ENCODE measurements at regions not wholly inside any gene's neighbourhood (a gene's known extent, or its start where the extent isn't known, plus 50 kb on each side); places are given as distances from the start of the nearest gene placed in this dataset.

DNA sequence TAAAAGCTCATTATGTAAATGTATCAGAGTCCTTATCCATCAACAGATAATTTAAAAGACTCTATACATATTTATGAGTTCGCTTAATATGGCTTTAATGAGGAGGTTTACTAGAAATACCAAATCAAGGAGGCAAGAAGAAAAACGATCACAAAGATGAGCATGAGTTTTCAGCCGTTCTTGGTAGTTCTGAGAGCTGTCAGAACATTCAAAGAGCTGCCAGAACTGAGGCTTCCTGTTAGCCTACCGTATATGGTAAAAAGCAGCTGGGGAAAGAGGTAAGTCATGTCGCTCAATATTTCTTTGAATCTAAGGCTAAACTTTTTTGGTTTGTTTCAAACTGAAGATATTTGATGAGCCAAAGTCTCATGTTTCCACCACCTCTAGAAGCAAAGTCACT is 115.3 kb upstream of the PLXNC1 start:
- ATAC-seq (no peak), FAIRE-seq (no peak), DNase-seq (ENCODE audit: low read depth, low spot score) (no peak)
- Histone ChIP-seq H3K9ac (ENCODE audit: control insufficient read depth, insufficient read depth, low read length) (no peak overlapping the region), H3K79me2 (ENCODE audit: control insufficient read depth, insufficient read depth, low read length) (no peaks in the 10 kb centered on the region), H4K20me1 (ENCODE audit: control insufficient read depth, insufficient read depth) (no peaks in the 10 kb centered on the region), H3K4me2 (ENCODE audit: control insufficient read depth, insufficient read depth) (no peak overlapping the region), H3K27me3 (replicated peaks in 1 of 2; ENCODE audit: control insufficient read depth in 2 of 2, insufficient read depth in 2 of 2, low read length in 1 of 2) (no peaks in the 10 kb centered on the region; a peak in 1 of 4 replicates), H3K4me1 (ENCODE audit: control insufficient read depth, insufficient read depth, low read length) (no peaks in the 10 kb centered on the region), H3K9me3 (replicated peaks; ENCODE audit: control insufficient read depth, insufficient read depth, low read length) (no peaks in the 10 kb centered on the region), H2AFZ (ENCODE audit: control insufficient read depth, low read depth, low read length) (no peak overlapping the region), H3K36me3 (ENCODE audit: control insufficient read depth in 2 of 2, insufficient read depth in 2 of 2, low read length in 1 of 2) (no peaks in the 10 kb centered on the region), H3K27ac (ENCODE audit: control insufficient read depth, insufficient read depth) (no peak overlapping the region), H3K4me3 (no peak overlapping the region)
- in situ Hi-C loops (cut with MboI) (no loop called here), intact Hi-C loops (cut with micrococcal nuclease; ENCODE audit: unreplicated experiment) (no loop called here)
- SMC1A ChIA-PET (ENCODE audit: uncharacterized antibody, unreplicated experiment): interaction anchor here (0.7 to 1.0 kb wide), 2 partner anchors 32 to 90 kb away, joined by 3 read pairs; no protein-coding TSS in a partner anchor
- POLR2A ChIA-PET: interaction anchor here (0.6 kb wide), 1 partner anchor 1147 kb away, joined by 3 read pairs; no protein-coding TSS in a partner anchor
- BruUV-seq (replicated peaks): no TSS peak
- RAD21 ChIA-PET (ENCODE audit: unreplicated experiment): no interaction called here
- 8% methylated on average over 5 of the region's 5 CpGs for WGBS (ENCODE audit: insufficient coverage, insufficient replicate concordance, low lambda C conversion rate, missing lambda C conversion rate)
- CTCF ChIA-PET: no interaction called here
- TF ChIP-seq STAT1 (conservative IDR thresholded peaks at IDR 0.05): no peak
- no peak for TF ChIP-seq NFYB (IDR thresholded peaks at IDR 0.05; ENCODE audit: insufficient read depth, low read depth, low read length)
- TF ChIP-seq, protein P1, sequence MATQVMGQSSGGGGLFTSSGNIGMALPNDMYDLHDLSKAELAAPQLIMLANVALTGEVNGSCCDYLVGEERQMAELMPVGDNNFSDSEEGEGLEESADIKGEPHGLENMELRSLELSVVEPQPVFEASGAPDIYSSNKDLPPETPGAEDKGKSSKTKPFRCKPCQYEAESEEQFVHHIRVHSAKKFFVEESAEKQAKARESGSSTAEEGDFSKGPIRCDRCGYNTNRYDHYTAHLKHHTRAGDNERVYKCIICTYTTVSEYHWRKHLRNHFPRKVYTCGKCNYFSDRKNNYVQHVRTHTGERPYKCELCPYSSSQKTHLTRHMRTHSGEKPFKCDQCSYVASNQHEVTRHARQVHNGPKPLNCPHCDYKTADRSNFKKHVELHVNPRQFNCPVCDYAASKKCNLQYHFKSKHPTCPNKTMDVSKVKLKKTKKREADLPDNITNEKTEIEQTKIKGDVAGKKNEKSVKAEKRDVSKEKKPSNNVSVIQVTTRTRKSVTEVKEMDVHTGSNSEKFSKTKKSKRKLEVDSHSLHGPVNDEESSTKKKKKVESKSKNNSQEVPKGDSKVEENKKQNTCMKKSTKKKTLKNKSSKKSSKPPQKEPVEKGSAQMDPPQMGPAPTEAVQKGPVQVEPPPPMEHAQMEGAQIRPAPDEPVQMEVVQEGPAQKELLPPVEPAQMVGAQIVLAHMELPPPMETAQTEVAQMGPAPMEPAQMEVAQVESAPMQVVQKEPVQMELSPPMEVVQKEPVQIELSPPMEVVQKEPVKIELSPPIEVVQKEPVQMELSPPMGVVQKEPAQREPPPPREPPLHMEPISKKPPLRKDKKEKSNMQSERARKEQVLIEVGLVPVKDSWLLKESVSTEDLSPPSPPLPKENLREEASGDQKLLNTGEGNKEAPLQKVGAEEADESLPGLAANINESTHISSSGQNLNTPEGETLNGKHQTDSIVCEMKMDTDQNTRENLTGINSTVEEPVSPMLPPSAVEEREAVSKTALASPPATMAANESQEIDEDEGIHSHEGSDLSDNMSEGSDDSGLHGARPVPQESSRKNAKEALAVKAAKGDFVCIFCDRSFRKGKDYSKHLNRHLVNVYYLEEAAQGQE (IDR thresholded peaks at IDR 0.05; ENCODE audit: low read depth, low read length): no peak
- TF ChIP-seq NFIC (IDR thresholded peaks at IDR 0.05; ENCODE audit: low read depth, low read length): no peak
- TF ChIP-seq, protein P2, sequence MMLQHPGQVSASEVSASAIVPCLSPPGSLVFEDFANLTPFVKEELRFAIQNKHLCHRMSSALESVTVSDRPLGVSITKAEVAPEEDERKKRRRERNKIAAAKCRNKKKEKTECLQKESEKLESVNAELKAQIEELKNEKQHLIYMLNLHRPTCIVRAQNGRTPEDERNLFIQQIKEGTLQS (IDR thresholded peaks at IDR 0.05; ENCODE audit: borderline replicate concordance, extremely low read depth, low read depth, low read length): no peak
- no peak for TF ChIP-seq NBN (IDR thresholded peaks at IDR 0.05)
- TF ChIP-seq MEF2B (IDR thresholded peaks at IDR 0.05; ENCODE audit: partially characterized antibody, poor library complexity, severe bottlenecking): no peak
- TF ChIP-seq TBL1XR1 (IDR thresholded peaks at IDR 0.05; ENCODE audit: low read depth, low read length): no peak
- no peak for TF ChIP-seq SPI1 (IDR thresholded peaks at IDR 0.05; ENCODE audit: borderline replicate concordance, insufficient read depth, low read depth, low read length)
- TF ChIP-seq MYC (IDR thresholded peaks at IDR 0.05; ENCODE audit: insufficient read depth, insufficient read length, insufficient replicate concordance, low read length, severe bottlenecking): no peak
- TF ChIP-seq RAD21 (IDR thresholded peaks at IDR 0.05; ENCODE audit: insufficient read depth, low read depth, low read length): no peak
- no peak for TF ChIP-seq LARP7 (IDR thresholded peaks at IDR 0.05)
- TF ChIP-seq MEF2A (IDR thresholded peaks at IDR 0.05; ENCODE audit: insufficient read depth, low read depth, low read length): no peak
- no peak for TF ChIP-seq TCF3 (IDR thresholded peaks at IDR 0.05; ENCODE audit: borderline replicate concordance, insufficient read depth, low read depth, low read length)
- TF ChIP-seq CEBPB (IDR thresholded peaks at IDR 0.05; ENCODE audit: borderline replicate concordance in 1 of 2, low read depth in 2 of 2, low read length in 2 of 2): no peak
- no peak for TF ChIP-seq EGR1 (IDR thresholded peaks at IDR 0.05; ENCODE audit: borderline replicate concordance in 1 of 2, low read depth in 2 of 2, low read length in 2 of 2)
- TF ChIP-seq IKZF2 (IDR thresholded peaks at IDR 0.05): no peak
- TF ChIP-seq ZNF274 (IDR thresholded peaks at IDR 0.05; ENCODE audit: insufficient read depth, insufficient read length): no peak
- TF ChIP-seq EP300 (IDR thresholded peaks at IDR 0.05; ENCODE audit: borderline replicate concordance in 1 of 2, control insufficient read depth in 1 of 2, low read depth in 2 of 2, low read length in 2 of 2): no peak
- no peak for TF ChIP-seq GABPA (IDR thresholded peaks at IDR 0.05; ENCODE audit: low read depth)
